OCI-LY3 (cell line): ENCODE measurements at regions not wholly inside any gene's neighbourhood (a gene's known extent, or its start where the extent isn't known, plus 50 kb on each side); places are given as distances from the start of the nearest gene placed in this dataset.

Experiments
- EZH2phosphoT487 ChIP-seq: fragments of 200-600 bp; shearing (Covaris generic); IDR thresholded peaks from 2 replicates; pipeline ENCODE4 v1.6.1; 2018; ENCODE audit warnings: antibody characterized with exemption, mixed run types, low read depth
- TF ChIP-seq, protein P1 (sequence below): fragments of 200-600, 300-600 bp; sonication (generic); IDR thresholded peaks from 2 replicates; pipeline ENCODE4 v1.5.1; 2014; ENCODE audit warnings: antibody characterized with exemption, low read length, low read depth

DNA sequence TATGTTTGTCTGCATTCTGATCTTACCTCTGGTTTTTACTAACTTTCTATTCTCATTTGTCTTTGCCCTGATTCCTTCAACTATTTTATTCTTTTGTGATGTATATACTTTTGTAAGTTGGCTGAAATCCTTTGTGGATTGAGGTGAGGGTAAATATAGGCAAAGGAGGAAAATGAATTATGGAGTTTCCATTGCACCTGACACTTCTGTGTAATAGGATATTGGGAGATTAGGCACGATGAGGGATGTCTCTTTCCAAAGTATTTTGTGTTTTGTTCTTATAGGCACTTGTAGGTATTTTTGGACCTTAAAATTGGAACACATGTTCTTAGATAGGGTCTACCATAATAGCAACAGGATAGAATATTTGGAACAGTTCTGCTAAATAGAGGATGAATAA, 76.4 kb downstream of the HRH4 start:
- TF ChIP-seq, protein P1, sequence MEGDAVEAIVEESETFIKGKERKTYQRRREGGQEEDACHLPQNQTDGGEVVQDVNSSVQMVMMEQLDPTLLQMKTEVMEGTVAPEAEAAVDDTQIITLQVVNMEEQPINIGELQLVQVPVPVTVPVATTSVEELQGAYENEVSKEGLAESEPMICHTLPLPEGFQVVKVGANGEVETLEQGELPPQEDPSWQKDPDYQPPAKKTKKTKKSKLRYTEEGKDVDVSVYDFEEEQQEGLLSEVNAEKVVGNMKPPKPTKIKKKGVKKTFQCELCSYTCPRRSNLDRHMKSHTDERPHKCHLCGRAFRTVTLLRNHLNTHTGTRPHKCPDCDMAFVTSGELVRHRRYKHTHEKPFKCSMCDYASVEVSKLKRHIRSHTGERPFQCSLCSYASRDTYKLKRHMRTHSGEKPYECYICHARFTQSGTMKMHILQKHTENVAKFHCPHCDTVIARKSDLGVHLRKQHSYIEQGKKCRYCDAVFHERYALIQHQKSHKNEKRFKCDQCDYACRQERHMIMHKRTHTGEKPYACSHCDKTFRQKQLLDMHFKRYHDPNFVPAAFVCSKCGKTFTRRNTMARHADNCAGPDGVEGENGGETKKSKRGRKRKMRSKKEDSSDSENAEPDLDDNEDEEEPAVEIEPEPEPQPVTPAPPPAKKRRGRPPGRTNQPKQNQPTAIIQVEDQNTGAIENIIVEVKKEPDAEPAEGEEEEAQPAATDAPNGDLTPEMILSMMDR: no peak
- no peak for TF ChIP-seq EZH2phosphoT487
